HCT116 (cell line): ENCODE measurements at regions not wholly inside any gene's neighbourhood (a gene's known extent, or its start where the extent isn't known, plus 50 kb on each side); places are given as distances from the start of the nearest gene placed in this dataset.

Experiments
- ATAC-seq: fragments of 200-7000 bp; cut with Tn5 transposase; 2 replicates; pipeline ENCODE4 v1.9.1; 2020; ENCODE audit warnings: mild to moderate bottlenecking, moderate library complexity
- BruUV-seq: library from RNA; stranded (reverse); fragments of 400-500 nt; replicated peaks from 2 replicates; lab custom pipeline; 2021; lab: Mats Ljungman, UMichigan
- CTCF ChIA-PET: fragments of 300-600 bp; sonication (Branson Sonifier 250); formaldehyde crosslinking; loops from one replicate; lab custom pipeline; 2021; ENCODE audit warnings: antibody characterized with exemption; lab: Charles Lee
- POLR2A ChIA-PET: fragments of 300-600, 350-600 bp; sonication (Branson Sonifier 250); formaldehyde crosslinking; loops from one replicate; lab custom pipeline; 2021; ENCODE audit warnings: antibody characterized with exemption; lab: Charles Lee
- RAD21 ChIA-PET, 2 experiments: fragments of 300-600 bp; sonication (Branson Sonifier 250); formaldehyde crosslinking; loops; one replicate each; lab custom pipeline; 2023; ENCODE audit warnings: low total read pairs in 2 of 2; ENCODE audit not compliant: uncharacterized antibody in 2 of 2, unreplicated experiment in 2 of 2, low non-redundant PET in 1 of 2; lab: Charles Lee
- DNase-seq: peaks from one replicate; pipeline ENCODE4 v3.0.0-alpha.2; 2010; ENCODE audit warnings: low read depth, low spot score
- H2AFZ ChIP-seq: fragments of 200-600 bp; shearing (Covaris generic), sonication (generic); 2 replicates; pipeline ENCODE4 v1.6.1; 2017; ENCODE audit warnings: low read depth, mixed run types, mixed read lengths, antibody characterized with exemption, low read length; ENCODE audit not compliant: poor library complexity, severe bottlenecking
- H3K27ac ChIP-seq: 2 replicates; pipeline ENCODE4 v1.5.1; 2012; ENCODE audit warnings: low read depth, low read length
- H3K27me3 ChIP-seq: fragments of 200-600 bp; sonication (generic); 2 replicates; pipeline ENCODE4 v1.6.1; 2016; ENCODE audit warnings: mixed run types, low read length, mixed read lengths; ENCODE audit not compliant: insufficient read depth
- H3K36me3 ChIP-seq, 2 experiments: fragments of 200-500 bp in 1 of 2; fragments of 200-600 bp in 1 of 2; sonication (Bioruptor generic) in 1 of 2; sonication (generic) in 1 of 2; 2 replicates each; pipeline versions ENCODE4 v1.5.1 to v1.6.1; 2014 to 2016; ENCODE audit warnings: low read length in 2 of 2, inconsistent platforms in 1 of 2, mixed read lengths in 1 of 2, mixed run types in 1 of 2; ENCODE audit not compliant: insufficient read depth in 2 of 2, control insufficient read depth in 1 of 2
- H3K4me1 ChIP-seq, 2 experiments: fragments of 200-600 bp in 1 of 2; sonication (generic) in 1 of 2; 2 replicates each; pipeline versions ENCODE4 v1.5.1 to v1.6.1; 2012 to 2017; ENCODE audit warnings: low read length in 2 of 2, inconsistent platforms in 1 of 2, mild to moderate bottlenecking in 1 of 2, mixed read lengths in 1 of 2, mixed run types in 1 of 2, moderate library complexity in 1 of 2; ENCODE audit not compliant: insufficient read depth in 2 of 2, control insufficient read depth in 1 of 2
- H3K4me2 ChIP-seq: fragments of 200-600 bp; sonication (generic); 2 replicates; pipeline ENCODE4 v1.6.1; 2017; ENCODE audit warnings: mixed run types, low read length, mixed read lengths
- H3K4me3 ChIP-seq, 2 experiments: fragments of 200-600 bp in 1 of 2; sonication (generic) in 1 of 2; replicated peaks in 1 of 2; 2 replicates each; pipeline ENCODE4 v1.5.1; 2011 to 2016; ENCODE audit warnings: low read length in 2 of 2, control low read depth in 1 of 2, low read depth in 1 of 2, mild to moderate bottlenecking in 1 of 2, mixed read lengths in 1 of 2, mixed run types in 1 of 2
- H3K79me2 ChIP-seq: fragments of 200-600 bp; sonication (generic); 2 replicates; pipeline ENCODE4 v1.6.1; 2017; ENCODE audit warnings: mild to moderate bottlenecking, mixed run types, low read length, moderate library complexity, mixed read lengths; ENCODE audit not compliant: insufficient read depth
- H3K9ac ChIP-seq: fragments of 200-600 bp; sonication (generic); 2 replicates; pipeline ENCODE4 v1.6.1; 2016; ENCODE audit warnings: low read length, mixed read lengths
- H3K9me2 ChIP-seq: fragments of 200-600 bp; sonication (generic), shearing (Covaris generic); 2 replicates; pipeline ENCODE4 v1.6.1; 2017; ENCODE audit warnings: mixed run types, mild to moderate bottlenecking, moderate library complexity; ENCODE audit not compliant: insufficient read depth
- H3K9me3 ChIP-seq, 2 experiments: fragments of 200-500 bp in 1 of 2; fragments of 200-600 bp in 1 of 2; sonication (Bioruptor generic) in 1 of 2; sonication (generic) in 1 of 2; 2 replicates each; pipeline ENCODE4 v1.6.1; 2014 to 2017; ENCODE audit warnings: low read length in 2 of 2, mixed read lengths in 2 of 2, inconsistent platforms in 1 of 2, low read depth in 1 of 2, mild to moderate bottlenecking in 1 of 2, mixed run types in 1 of 2, moderate library complexity in 1 of 2; ENCODE audit not compliant: control insufficient read depth in 1 of 2, insufficient read depth in 1 of 2
- H4K20me1 ChIP-seq: fragments of 200-600 bp; sonication (generic), shearing (Covaris generic); 2 replicates; pipeline ENCODE4 v1.6.1; 2017; ENCODE audit warnings: mixed run types, mild to moderate bottlenecking, moderate library complexity; ENCODE audit not compliant: insufficient read depth
- CBX3 ChIP-seq: IDR thresholded peaks from 2 replicates; pipeline ENCODE4 v1.6.1; 2012; ENCODE audit warnings: low read depth
- CEBPB ChIP-seq: IDR thresholded peaks from 2 replicates; pipeline ENCODE4 v1.6.1; 2012; ENCODE audit warnings: low read depth
- EGR1 ChIP-seq: IDR thresholded peaks from 2 replicates; pipeline ENCODE4 v1.6.1; 2012; ENCODE audit warnings: low read depth
- ELF1 ChIP-seq: IDR thresholded peaks from 2 replicates; pipeline ENCODE4 v1.6.1; 2012; ENCODE audit warnings: low read depth, borderline replicate concordance
- EZH2 ChIP-seq: fragments of 200-600 bp; sonication (generic); IDR thresholded peaks from 2 replicates; pipeline ENCODE4 v1.6.1; 2017; ENCODE audit warnings: antibody characterized with exemption, mixed run types
- EZH2phosphoT487 ChIP-seq: fragments of 200-600 bp; IDR thresholded peaks from 2 replicates; pipeline ENCODE4 v1.6.1; 2018; ENCODE audit warnings: antibody characterized with exemption, borderline replicate concordance
- FOSL1 ChIP-seq: IDR thresholded peaks from 2 replicates; pipeline ENCODE4 v1.6.1; 2012; ENCODE audit warnings: low read depth
- POLR2A ChIP-seq: IDR thresholded peaks from 2 replicates; pipeline ENCODE4 v1.7.0; 2011; ENCODE audit warnings: borderline replicate concordance; ENCODE audit not compliant: insufficient read depth, insufficient read length; ENCODE audit errors: extremely low read depth
- POLR2AphosphoS5 ChIP-seq: IDR thresholded peaks from 2 replicates; pipeline ENCODE4 v1.6.1; 2011; ENCODE audit warnings: mild to moderate bottlenecking, low read depth, low read length, moderate library complexity
- SIN3A ChIP-seq: IDR thresholded peaks from 2 replicates; pipeline ENCODE4 v1.6.1; 2012; ENCODE audit warnings: low read depth
- SRF ChIP-seq: IDR thresholded peaks from 2 replicates; pipeline ENCODE4 v1.6.1; 2012; ENCODE audit warnings: low read depth
- TCF7L2 ChIP-seq: IDR thresholded peaks from 2 replicates; pipeline ENCODE4 v1.7.0; 2011; ENCODE audit warnings: borderline replicate concordance, inconsistent platforms; ENCODE audit not compliant: insufficient read depth, insufficient read length; ENCODE audit errors: extremely low read depth
- YY1 ChIP-seq: IDR thresholded peaks from 2 replicates; pipeline ENCODE4 v1.6.1; 2011; ENCODE audit warnings: low read length, low read depth, moderate library complexity, mild to moderate bottlenecking; ENCODE audit not compliant: insufficient replicate concordance; ENCODE audit errors: extremely low read depth
- ZFX ChIP-seq: fragments of 450-650 bp; IDR thresholded peaks from 2 replicates; pipeline ENCODE4 v1.6.1; 2017
- ZNF274 ChIP-seq: fragments of 200-500 bp; sonication (Bioruptor generic); IDR thresholded peaks from 2 replicates; pipeline ENCODE4 v1.6.1; 2014; ENCODE audit warnings: mild to moderate bottlenecking, low read depth, low read length, inconsistent platforms
- intact Hi-C: fragments of 100-400 bp; cut with micrococcal nuclease; formaldehyde crosslinking; loops from 2 replicates; pipeline ENCODE4 v1.10.0; 2022
- TF ChIP-seq, protein P1 (sequence below): IDR thresholded peaks from 2 replicates; pipeline ENCODE4 v1.6.1; 2012
- TF ChIP-seq, protein P2 (sequence below): IDR thresholded peaks from 2 replicates; pipeline ENCODE4 v1.6.1; 2011; ENCODE audit warnings: mild to moderate bottlenecking, low read length, moderate library complexity; ENCODE audit not compliant: insufficient replicate concordance; ENCODE audit errors: extremely low read depth
- TF ChIP-seq, protein P3 (sequence below): IDR thresholded peaks from 2 replicates; pipeline ENCODE4 v1.6.1; 2012
- TF ChIP-seq, protein P4 (sequence below), 3 experiments: fragments of 200-600 bp in 1 of 3; sonication (generic) in 1 of 3; IDR thresholded peaks in 2 of 3; conservative IDR thresholded peaks in 1 of 3; 2 replicates each; pipeline ENCODE4 v1.5.1; 2012 to 2017; ENCODE audit warnings: low read depth in 2 of 3, low read length in 2 of 3, antibody characterized with exemption in 1 of 3, borderline replicate concordance in 1 of 3, control low read depth in 1 of 3, mild to moderate bottlenecking in 1 of 3, mixed read lengths in 1 of 3, mixed run types in 1 of 3, moderate library complexity in 1 of 3; ENCODE audit not compliant: insufficient read depth in 1 of 3

DNA sequence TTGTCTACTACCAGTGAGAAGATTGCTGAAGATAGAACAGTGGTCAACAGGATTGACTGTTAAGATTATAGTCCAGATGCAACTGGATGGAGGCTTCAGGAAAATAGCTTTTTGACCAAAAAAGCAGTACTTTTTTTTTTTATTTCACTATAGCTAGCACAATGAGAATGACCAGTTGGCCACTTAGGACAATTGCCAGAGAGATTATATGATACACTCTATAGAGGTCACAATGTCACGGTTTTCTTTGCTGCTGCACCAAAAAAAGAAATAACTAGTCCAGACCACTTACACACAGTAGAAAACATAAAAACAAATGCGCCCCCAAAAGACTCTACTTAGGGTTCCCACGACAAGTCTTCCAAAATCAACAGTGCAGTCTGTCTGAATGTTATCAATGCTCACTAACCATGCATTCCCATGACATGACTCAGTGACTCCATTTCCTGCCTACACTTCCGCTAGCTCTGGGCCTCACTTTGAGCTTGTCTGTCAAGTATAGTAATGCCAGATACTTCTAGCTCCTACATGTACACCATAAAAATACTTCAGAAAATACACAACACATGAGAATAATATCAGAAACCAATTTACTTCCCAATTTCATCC, 209.1 kb upstream of the STARD13 start:
- DNase-seq (peak; percentile 64), ATAC-seq (peak; percentile 97)
- Histone ChIP-seq H3K27ac (no peak overlapping the region; the same call in 1 of the 2 replicates), H3K9me2 (no peaks in the 10 kb centered on the region; the same call in 1 of the 2 replicates), H3K4me1 (peaks cover 15 to 20% of the 10 kb centered on the region in 2 experiments), H3K79me2 (no peaks in the 10 kb centered on the region), H3K9ac (no peak overlapping the region), H3K36me3 (no peaks in the 10 kb centered on the region), H4K20me1 (no peaks in the 10 kb centered on the region), H3K27me3 (no peaks in the 10 kb centered on the region), H2AFZ (peak overlapping the region; percentile 91), H3K4me3 (0 out of 4 replicates have a peak overlapping the region, but pooled peaks of 1 of the 2 experiments have one; percentile 1), H3K9me3 (no peaks in the 10 kb centered on the region), H3K4me2 (peak overlapping the region; percentile 56)
- ChIA-PET POLR2A (no interaction called here), CTCF (interaction anchor here (1.0 to 1.7 kb wide), 2 partner anchors 48 to 266 kb away, joined by 4 to 6 read pairs; no protein-coding TSS in a partner anchor), RAD21 (no interaction called here)
- no TSS peak for BruUV-seq
- intact Hi-C loops: no loop called here
- TF ChIP-seq TCF7L2 (peak; percentile 30), FOSL1 (peak; percentile 59), SIN3A (0 out of 2 replicates have a peak, but pooled peaks have one; percentile 21), SRF (no peak), CEBPB (no peak), ELF1 (peak; percentile 26; the same call in 1 of the 2 replicates), POLR2AphosphoS5 (no peak), EZH2phosphoT487 (no peak), ZNF274 (no peak), EGR1 (no peak), POLR2A (no peak), CBX3 (peak; percentile 69; the same call in 1 of the 2 replicates), EZH2 (no peak), YY1 (no peak), ZFX (no peak)
- TF ChIP-seq, protein P1, sequence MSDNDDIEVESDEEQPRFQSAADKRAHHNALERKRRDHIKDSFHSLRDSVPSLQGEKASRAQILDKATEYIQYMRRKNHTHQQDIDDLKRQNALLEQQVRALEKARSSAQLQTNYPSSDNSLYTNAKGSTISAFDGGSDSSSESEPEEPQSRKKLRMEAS: no peak
- TF ChIP-seq, protein P2, sequence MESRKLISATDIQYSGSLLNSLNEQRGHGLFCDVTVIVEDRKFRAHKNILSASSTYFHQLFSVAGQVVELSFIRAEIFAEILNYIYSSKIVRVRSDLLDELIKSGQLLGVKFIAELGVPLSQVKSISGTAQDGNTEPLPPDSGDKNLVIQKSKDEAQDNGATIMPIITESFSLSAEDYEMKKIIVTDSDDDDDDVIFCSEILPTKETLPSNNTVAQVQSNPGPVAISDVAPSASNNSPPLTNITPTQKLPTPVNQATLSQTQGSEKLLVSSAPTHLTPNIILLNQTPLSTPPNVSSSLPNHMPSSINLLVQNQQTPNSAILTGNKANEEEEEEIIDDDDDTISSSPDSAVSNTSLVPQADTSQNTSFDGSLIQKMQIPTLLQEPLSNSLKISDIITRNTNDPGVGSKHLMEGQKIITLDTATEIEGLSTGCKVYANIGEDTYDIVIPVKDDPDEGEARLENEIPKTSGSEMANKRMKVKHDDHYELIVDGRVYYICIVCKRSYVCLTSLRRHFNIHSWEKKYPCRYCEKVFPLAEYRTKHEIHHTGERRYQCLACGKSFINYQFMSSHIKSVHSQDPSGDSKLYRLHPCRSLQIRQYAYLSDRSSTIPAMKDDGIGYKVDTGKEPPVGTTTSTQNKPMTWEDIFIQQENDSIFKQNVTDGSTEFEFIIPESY: no peak
- TF ChIP-seq, protein P3, sequence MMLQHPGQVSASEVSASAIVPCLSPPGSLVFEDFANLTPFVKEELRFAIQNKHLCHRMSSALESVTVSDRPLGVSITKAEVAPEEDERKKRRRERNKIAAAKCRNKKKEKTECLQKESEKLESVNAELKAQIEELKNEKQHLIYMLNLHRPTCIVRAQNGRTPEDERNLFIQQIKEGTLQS: 0 out of 2 replicates have a peak, but pooled peaks have one; percentile 11
- TF ChIP-seq, protein P4, sequence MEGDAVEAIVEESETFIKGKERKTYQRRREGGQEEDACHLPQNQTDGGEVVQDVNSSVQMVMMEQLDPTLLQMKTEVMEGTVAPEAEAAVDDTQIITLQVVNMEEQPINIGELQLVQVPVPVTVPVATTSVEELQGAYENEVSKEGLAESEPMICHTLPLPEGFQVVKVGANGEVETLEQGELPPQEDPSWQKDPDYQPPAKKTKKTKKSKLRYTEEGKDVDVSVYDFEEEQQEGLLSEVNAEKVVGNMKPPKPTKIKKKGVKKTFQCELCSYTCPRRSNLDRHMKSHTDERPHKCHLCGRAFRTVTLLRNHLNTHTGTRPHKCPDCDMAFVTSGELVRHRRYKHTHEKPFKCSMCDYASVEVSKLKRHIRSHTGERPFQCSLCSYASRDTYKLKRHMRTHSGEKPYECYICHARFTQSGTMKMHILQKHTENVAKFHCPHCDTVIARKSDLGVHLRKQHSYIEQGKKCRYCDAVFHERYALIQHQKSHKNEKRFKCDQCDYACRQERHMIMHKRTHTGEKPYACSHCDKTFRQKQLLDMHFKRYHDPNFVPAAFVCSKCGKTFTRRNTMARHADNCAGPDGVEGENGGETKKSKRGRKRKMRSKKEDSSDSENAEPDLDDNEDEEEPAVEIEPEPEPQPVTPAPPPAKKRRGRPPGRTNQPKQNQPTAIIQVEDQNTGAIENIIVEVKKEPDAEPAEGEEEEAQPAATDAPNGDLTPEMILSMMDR (IDR thresholded peaks at IDR 0.05 in 2 of 3, conservative IDR thresholded peaks at IDR 0.05 in 1 of 3; ENCODE audit: borderline replicate concordance in 1 of 3, insufficient read depth in 1 of 3, low read depth in 2 of 3, low read length in 2 of 3): no peak
